ENCODE measurements at regions not wholly inside any gene's neighbourhood (a gene's known extent, or its start where the extent isn't known, plus 50 kb on each side); places are given as distances from the start of the nearest gene placed in this dataset.

GRCh38 chr7:68680235-68680872 lies 917.9 kb upstream of the AUTS2 start:
- no peak for TF ChIP-seq EP300 (IDR thresholded peaks at IDR 0.05)
- peaks cover 0 to 8% (median 2%) of the 10 kb centered on the region in 4 donors for H3K4me1 ChIP-seq
- DNase-seq = no peak
- H3K27ac ChIP-seq = no peak overlapping the region
- H3K36me3 ChIP-seq = no peaks in the 10 kb centered on the region
- intact Hi-C loops (cut with DNase I) = no loop called here
- no peak overlapping the region for H3K4me3 ChIP-seq
- no peaks in the 10 kb centered on the region for H3K9me3 ChIP-seq
- WGBS, 2 donors = 58 to 69% methylated on average over 1 of the region's 1 CpG
- no peaks in the 10 kb centered on the region for H3K27me3 ChIP-seq

- intact Hi-C loops (cut with DNase I) = no loop called here
- Histone ChIP-seq H3K9me3 (no peaks in the 10 kb centered on the region), H3K4me1 (peaks cover 0 to 8% (median 2%) of the 10 kb centered on the region in 4 donors), H3K4me3 (no peak overlapping the region), H3K27me3 (no peaks in the 10 kb centered on the region), H3K27ac (no peak overlapping the region), H3K36me3 (no peaks in the 10 kb centered on the region)
- 11 to 26% methylated on average over 5 of the region's 5 CpGs for WGBS, 2 donors
- no peak for DNase-seq
- TF ChIP-seq POLR2A (IDR thresholded peaks at IDR 0.05) (no peak), POLR2AphosphoS5 (IDR thresholded peaks at IDR 0.05) (no peak), EP300 (IDR thresholded peaks at IDR 0.05) (no peak), CTCF (IDR thresholded peaks at IDR 0.05) (no peak)
These were observed 915.4 kb upstream of the AUTS2 start for GRCh38 chr7:68682910-68683309.

GRCh38 chr7:68684246-68684839 lies 913.9 kb upstream of the AUTS2 start:
- Histone ChIP-seq H3K27ac (no peak overlapping the region), H3K27me3 (no peaks in the 10 kb centered on the region), H3K9me3 (no peaks in the 10 kb centered on the region), H3K4me3 (no peak overlapping the region), H3K4me1 (peaks cover 0 to 8% (median 2%) of the 10 kb centered on the region in 4 donors), H3K36me3 (no peaks in the 10 kb centered on the region)
- intact Hi-C loops (cut with DNase I) = no loop called here
- TF ChIP-seq EP300 (IDR thresholded peaks at IDR 0.05) (no peak), CTCF (IDR thresholded peaks at IDR 0.05) (no peak), POLR2AphosphoS5 (IDR thresholded peaks at IDR 0.05) (no peak), POLR2A (IDR thresholded peaks at IDR 0.05) (no peak)
- no peak for DNase-seq
- 86 to 92% methylated on average over 8 of the region's 8 CpGs for WGBS, 2 donors

GRCh38 chr7:68684996-68685395 lies 913.3 kb upstream of the AUTS2 start:
- Histone ChIP-seq H3K27me3 (no peaks in the 10 kb centered on the region), H3K9me3 (no peaks in the 10 kb centered on the region), H3K4me1 (peaks cover 0 to 8% (median 2%) of the 10 kb centered on the region in 4 donors), H3K36me3 (no peaks in the 10 kb centered on the region), H3K4me3 (no peak overlapping the region), H3K27ac (no peak overlapping the region)
- intact Hi-C loops (cut with DNase I) = no loop called here
- no peak for TF ChIP-seq POLR2AphosphoS5 (IDR thresholded peaks at IDR 0.05)
- no peak for TF ChIP-seq CTCF (IDR thresholded peaks at IDR 0.05)
- no peak for TF ChIP-seq EP300 (IDR thresholded peaks at IDR 0.05)
- no peak for TF ChIP-seq POLR2A (IDR thresholded peaks at IDR 0.05)
- WGBS, 2 donors = 84 to 91% methylated on average over 7 of the region's 7 CpGs
- DNase-seq = no peak

- TF ChIP-seq EP300 (IDR thresholded peaks at IDR 0.05) (no peak), POLR2A (IDR thresholded peaks at IDR 0.05) (no peak)
- H3K36me3 ChIP-seq = no peaks in the 10 kb centered on the region
- 61 to 71% methylated on average over 8 of the region's 8 CpGs for WGBS, 2 donors
These were observed 909.7 kb upstream of the AUTS2 start for GRCh38 chr7:68688416-68689086.

More at GRCh38 chr7:68688416-68689086, 909.7 kb upstream of the AUTS2 start:
- H3K9me3 ChIP-seq = peaks cover 0 to 3% (median 0%) of the 10 kb centered on the region in 4 donors
- no peak overlapping the region for H3K27ac ChIP-seq
- intact Hi-C loops (cut with DNase I) = no loop called here
- no peak for DNase-seq
- no peaks in the 10 kb centered on the region for H3K27me3 ChIP-seq
- no peak overlapping the region for H3K4me3 ChIP-seq
- no peaks in the 10 kb centered on the region for H3K4me1 ChIP-seq
